GM13976 (cell line): ENCODE measurements at regions not wholly inside any gene's neighbourhood (a gene's known extent, or its start where the extent isn't known, plus 50 kb on each side); places are given as distances from the start of the nearest gene placed in this dataset.

ENCODE experiments used
- DNase-seq: peaks from one replicate; pipeline ENCODE4 v3.0.0; 2012; ENCODE audit warnings: low spot score
- in situ Hi-C: fragments of 300-500 bp; cut with MboI; formaldehyde crosslinking; loops from one replicate; pipeline ENCODE4 v1.12.0; 2022; ENCODE audit warnings: low sequenced_read_pairs, mixed read lengths, inconsistent platforms; ENCODE audit not compliant: unreplicated experiment
- TF ChIP-seq, protein P1 (sequence below): IDR thresholded peaks from 2 replicates; pipeline ENCODE4 v1.5.1; 2012; ENCODE audit warnings: borderline replicate concordance, mild to moderate bottlenecking; ENCODE audit not compliant: insufficient read depth; ENCODE audit errors: extremely low read depth, missing control alignments, control extremely low read depth

GRCh38 chr17:54834086-54834485 is 66.6 kb upstream of the TOM1L1 start:
- in situ Hi-C loops, result no loop called here
- TF ChIP-seq, protein P1, sequence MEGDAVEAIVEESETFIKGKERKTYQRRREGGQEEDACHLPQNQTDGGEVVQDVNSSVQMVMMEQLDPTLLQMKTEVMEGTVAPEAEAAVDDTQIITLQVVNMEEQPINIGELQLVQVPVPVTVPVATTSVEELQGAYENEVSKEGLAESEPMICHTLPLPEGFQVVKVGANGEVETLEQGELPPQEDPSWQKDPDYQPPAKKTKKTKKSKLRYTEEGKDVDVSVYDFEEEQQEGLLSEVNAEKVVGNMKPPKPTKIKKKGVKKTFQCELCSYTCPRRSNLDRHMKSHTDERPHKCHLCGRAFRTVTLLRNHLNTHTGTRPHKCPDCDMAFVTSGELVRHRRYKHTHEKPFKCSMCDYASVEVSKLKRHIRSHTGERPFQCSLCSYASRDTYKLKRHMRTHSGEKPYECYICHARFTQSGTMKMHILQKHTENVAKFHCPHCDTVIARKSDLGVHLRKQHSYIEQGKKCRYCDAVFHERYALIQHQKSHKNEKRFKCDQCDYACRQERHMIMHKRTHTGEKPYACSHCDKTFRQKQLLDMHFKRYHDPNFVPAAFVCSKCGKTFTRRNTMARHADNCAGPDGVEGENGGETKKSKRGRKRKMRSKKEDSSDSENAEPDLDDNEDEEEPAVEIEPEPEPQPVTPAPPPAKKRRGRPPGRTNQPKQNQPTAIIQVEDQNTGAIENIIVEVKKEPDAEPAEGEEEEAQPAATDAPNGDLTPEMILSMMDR, result no peak
- no peak for DNase-seq

- in situ Hi-C loops, result no loop called here
- TF ChIP-seq, protein P1, result no peak
- no peak for DNase-seq
Observed at GRCh38 chr17:54835015-54835414, 65.6 kb upstream of the TOM1L1 start.

- DNase-seq, result no peak
- TF ChIP-seq, protein P1, result no peak
- in situ Hi-C loops, result no loop called here
Observed at GRCh38 chr17:54836723-54837462, 63.8 kb upstream of the TOM1L1 start.

DNA sequence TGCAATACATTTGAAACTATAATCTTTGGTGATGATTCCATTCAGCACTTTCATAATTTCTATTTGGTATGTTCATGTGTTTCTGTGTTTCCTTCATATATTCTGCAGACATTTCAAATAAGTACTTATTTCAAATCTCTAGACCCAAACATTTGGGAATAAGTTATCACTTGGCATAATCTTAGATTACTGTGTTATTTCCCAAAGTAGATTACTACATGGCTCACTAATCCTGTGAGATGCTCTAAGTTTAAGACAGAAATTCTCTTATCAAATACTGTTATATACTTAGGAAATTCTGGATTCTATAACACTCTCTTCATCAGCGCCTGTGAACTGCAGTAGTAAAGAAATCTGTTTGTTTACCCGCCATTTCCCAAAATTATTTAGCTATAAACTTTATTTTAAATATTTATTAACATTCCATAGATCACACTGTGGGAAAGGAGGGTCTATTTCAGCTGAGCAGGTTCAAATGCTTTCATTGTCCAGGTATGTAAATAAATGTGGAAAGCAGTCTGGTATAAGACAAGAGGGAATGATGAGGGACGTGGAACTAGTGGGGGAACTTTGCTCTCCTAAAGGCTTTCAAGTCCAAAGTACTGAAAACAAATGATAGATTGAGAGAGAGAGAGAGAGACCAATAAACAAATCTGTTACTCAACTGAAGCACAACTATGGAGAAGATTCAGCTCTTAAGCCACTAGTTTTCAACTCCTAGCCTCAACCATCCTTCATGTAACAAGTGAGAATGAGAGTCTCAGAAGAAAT is 61.8 kb upstream of the TOM1L1 start:
- DNase-seq, result no peak
- in situ Hi-C loops, result no loop called here
- TF ChIP-seq, protein P1, result no peak

- in situ Hi-C loops, result no loop called here
- DNase-seq, result no peak
- TF ChIP-seq, protein P1, result no peak
Observed at GRCh38 chr17:54839447-54839846, 61.2 kb upstream of the TOM1L1 start.

DNA sequence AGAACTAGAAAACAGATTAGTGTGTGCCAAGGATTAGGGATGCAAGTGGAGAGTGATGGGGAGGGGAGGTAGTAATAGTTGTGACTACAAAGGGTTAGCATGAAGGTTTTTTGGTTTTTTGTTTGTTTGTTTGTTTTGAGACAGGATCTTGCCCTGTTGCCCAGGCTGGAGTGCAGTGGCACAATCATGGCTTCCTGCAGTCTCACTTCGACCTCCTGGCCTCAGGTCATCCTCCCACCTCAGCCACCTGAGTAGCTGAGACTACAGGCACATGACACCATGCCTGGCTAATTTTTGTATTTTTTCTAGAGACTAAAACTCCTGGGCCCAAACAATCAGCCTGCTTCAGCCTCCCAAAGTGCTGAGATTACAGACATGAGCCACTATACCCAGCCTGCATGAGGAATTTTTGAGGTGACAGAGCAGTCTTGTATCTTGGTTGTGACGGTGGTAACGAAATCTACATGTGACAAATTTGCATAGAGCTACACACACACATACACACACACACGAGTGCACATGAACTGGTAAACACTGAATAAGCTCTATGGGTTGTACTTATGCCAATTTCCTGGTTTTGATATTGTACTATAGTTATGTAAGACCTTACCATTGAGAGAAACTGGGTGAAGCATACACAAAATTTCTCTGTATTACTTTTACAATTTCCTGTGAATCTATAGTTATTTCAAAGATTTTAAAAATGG is 59.6 kb upstream of the TOM1L1 start:
- TF ChIP-seq, protein P1, result no peak
- no peak for DNase-seq
- in situ Hi-C loops, result no loop called here
